Type B pancreatic cell (in vitro differentiated cells): ENCODE measurements at regions not wholly inside any gene's neighbourhood (a gene's known extent, or its start where the extent isn't known, plus 50 kb on each side); places are given as distances from the start of the nearest gene placed in this dataset.

Experiments
- DNase-seq: peaks from one replicate; pipeline ENCODE4 v3.0.0; 2021; ENCODE audit warnings: mixed read lengths; ENCODE audit not compliant: unreplicated experiment; ENCODE audit errors: extremely low spot score
- H3K27ac Mint-ChIP-seq: 2 replicates; pipeline ENCODE4 v1.8.0; 2021; ENCODE audit warnings: mild to moderate bottlenecking, mixed read lengths
- H3K27me3 Mint-ChIP-seq: 2 replicates; pipeline ENCODE4 v1.8.0; 2021; ENCODE audit warnings: mixed read lengths
- H3K36me3 Mint-ChIP-seq: 2 replicates; pipeline ENCODE4 v1.8.0; 2021; ENCODE audit warnings: mixed read lengths
- H3K4me1 Mint-ChIP-seq: one replicate; pipeline ENCODE4 v1.8.0; 2021; ENCODE audit warnings: mixed read lengths; ENCODE audit not compliant: unreplicated experiment
- H3K4me3 Mint-ChIP-seq: 2 replicates; pipeline ENCODE4 v1.8.0; 2021; ENCODE audit warnings: mild to moderate bottlenecking, mixed read lengths
- H3K9me3 Mint-ChIP-seq: 2 replicates; pipeline ENCODE4 v1.8.0; 2021; ENCODE audit warnings: mixed read lengths
- TF ChIP-seq, protein P1 (sequence below): fragments of 200-600 bp; sonication (generic); conservative IDR thresholded peaks from 2 replicates; pipeline ENCODE4 v1.5.0; 2021; ENCODE audit warnings: antibody characterized with exemption, mild to moderate bottlenecking

GRCh38 chr17:72439893-72440502, 319.2 kb downstream of the SOX9 start:
- H3K27me3 Mint-ChIP-seq: no peaks in the 10 kb centered on the region
- no peak overlapping the region for H3K4me3 Mint-ChIP-seq
- no peak for DNase-seq
- H3K4me1 Mint-ChIP-seq: peaks cover 21% of the 10 kb centered on the region
- peak overlapping the region; percentile 68 for H3K27ac Mint-ChIP-seq
- H3K9me3 Mint-ChIP-seq: peaks cover 8% of the 10 kb centered on the region
- H3K36me3 Mint-ChIP-seq: peaks cover 15% of the 10 kb centered on the region
- TF ChIP-seq, protein P1, sequence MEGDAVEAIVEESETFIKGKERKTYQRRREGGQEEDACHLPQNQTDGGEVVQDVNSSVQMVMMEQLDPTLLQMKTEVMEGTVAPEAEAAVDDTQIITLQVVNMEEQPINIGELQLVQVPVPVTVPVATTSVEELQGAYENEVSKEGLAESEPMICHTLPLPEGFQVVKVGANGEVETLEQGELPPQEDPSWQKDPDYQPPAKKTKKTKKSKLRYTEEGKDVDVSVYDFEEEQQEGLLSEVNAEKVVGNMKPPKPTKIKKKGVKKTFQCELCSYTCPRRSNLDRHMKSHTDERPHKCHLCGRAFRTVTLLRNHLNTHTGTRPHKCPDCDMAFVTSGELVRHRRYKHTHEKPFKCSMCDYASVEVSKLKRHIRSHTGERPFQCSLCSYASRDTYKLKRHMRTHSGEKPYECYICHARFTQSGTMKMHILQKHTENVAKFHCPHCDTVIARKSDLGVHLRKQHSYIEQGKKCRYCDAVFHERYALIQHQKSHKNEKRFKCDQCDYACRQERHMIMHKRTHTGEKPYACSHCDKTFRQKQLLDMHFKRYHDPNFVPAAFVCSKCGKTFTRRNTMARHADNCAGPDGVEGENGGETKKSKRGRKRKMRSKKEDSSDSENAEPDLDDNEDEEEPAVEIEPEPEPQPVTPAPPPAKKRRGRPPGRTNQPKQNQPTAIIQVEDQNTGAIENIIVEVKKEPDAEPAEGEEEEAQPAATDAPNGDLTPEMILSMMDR: no peak

GRCh38 chr17:72440961-72441360, 320.1 kb downstream of the SOX9 start:
- Mint-ChIP-seq H3K36me3 (peaks cover 15% of the 10 kb centered on the region), H3K9me3 (peaks cover 8% of the 10 kb centered on the region), H3K27me3 (no peaks in the 10 kb centered on the region), H3K4me1 (peaks cover 13% of the 10 kb centered on the region), H3K4me3 (no peak overlapping the region), H3K27ac (no peak overlapping the region)
- TF ChIP-seq, protein P1: no peak
- DNase-seq: no peak

GRCh38 chr17:72441909-72442308, 321.1 kb downstream of the SOX9 start:
- H3K9me3 Mint-ChIP-seq: peaks cover 8% of the 10 kb centered on the region
- H3K27ac Mint-ChIP-seq: no peak overlapping the region
- no peak overlapping the region for H3K4me3 Mint-ChIP-seq
- H3K27me3 Mint-ChIP-seq: no peaks in the 10 kb centered on the region
- H3K4me1 Mint-ChIP-seq: peaks cover 18% of the 10 kb centered on the region
- TF ChIP-seq, protein P1: no peak
- no peak for DNase-seq
- H3K36me3 Mint-ChIP-seq: peaks cover 20% of the 10 kb centered on the region

DNA sequence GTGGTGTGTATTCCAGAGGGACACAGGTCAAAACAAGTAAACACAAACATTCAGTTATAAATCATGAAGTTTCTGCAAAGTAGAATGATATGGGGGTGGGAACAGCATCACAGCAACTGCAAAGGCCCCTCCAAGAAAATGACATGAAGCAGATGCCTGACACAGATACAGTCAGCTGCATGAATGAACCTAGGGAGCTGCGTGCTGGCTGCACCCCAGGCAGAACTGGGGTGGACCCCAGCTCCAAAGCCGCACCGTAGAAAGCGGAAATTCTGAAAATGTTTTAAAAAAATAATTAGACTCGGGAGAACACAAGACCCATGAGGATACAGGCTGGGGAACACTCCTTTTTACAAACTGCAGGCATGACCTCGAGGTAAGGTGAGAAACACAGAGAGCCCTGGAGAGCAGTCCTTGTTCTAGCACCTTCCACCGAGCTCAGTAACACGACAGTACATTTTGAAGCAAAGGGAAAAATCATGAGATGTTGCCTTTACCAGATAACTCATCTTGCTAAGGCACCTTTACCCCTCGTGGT, 323.8 kb downstream of the SOX9 start:
- Mint-ChIP-seq H3K36me3 (peaks cover 19% of the 10 kb centered on the region), H3K27ac (no peak overlapping the region), H3K4me3 (no peak overlapping the region), H3K4me1 (peaks cover 35% of the 10 kb centered on the region), H3K27me3 (no peaks in the 10 kb centered on the region), H3K9me3 (peaks cover 4% of the 10 kb centered on the region)
- DNase-seq: no peak
- TF ChIP-seq, protein P1: no peak

GRCh38 chr17:72445055-72445991, 324.5 kb downstream of the SOX9 start:
- Mint-ChIP-seq H3K36me3 (peaks cover 15% of the 10 kb centered on the region), H3K9me3 (no peaks in the 10 kb centered on the region), H3K4me1 (peaks cover 27% of the 10 kb centered on the region), H3K27ac (no peak overlapping the region), H3K27me3 (no peaks in the 10 kb centered on the region), H3K4me3 (no peak overlapping the region)
- TF ChIP-seq, protein P1: no peak
- no peak for DNase-seq
